ENCODE measurements at regions not wholly inside any gene's neighbourhood (a gene's known extent, or its start where the extent isn't known, plus 50 kb on each side); places are given as distances from the start of the nearest gene placed in this dataset.

DNA sequence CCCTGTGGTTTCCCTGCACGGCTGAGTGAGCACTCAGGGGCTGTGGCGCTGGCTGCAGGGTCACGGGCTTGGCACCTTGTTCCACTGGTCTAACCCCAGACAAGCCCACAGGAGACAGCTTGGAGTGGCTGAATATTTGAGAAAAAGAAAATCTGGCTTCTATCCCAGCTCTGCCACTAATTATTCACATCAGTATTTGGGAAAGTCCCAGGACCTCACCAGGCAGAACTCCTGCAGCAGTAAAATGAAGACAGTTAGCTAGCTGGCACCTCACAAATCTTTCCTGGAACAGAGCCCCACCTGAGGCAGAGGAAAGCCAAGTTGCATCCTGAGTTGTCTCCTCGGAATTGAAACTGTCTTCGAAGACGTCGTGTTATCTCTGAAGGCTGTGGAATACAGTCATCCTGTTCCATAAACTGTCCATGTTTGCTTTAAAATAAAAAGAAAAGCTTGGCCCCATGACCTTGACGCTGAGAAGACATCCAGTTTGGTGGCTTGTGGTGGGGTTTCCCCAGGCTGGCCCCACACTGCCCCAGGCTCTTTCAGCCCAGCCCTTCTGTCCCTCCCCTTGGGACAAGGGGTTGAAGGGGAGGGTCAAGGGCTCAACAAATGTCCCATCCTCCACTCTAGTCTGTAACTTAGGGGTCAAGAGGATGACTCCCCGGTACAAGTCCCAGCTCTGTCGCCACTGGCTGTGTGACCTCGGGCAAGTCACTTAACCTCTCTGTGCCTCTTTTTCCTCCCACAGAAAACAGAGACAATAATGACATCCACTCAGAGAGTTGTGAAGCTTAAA lies 93.8 kb upstream of the TMPRSS2 start:
- Histone ChIP-seq H3K36me3 (ENCODE audit: insufficient read depth, low read length) (no peaks in the 10 kb centered on the region), H3K4me1 (ENCODE audit: insufficient read depth, low read length) (peaks cover 8% of the 10 kb centered on the region), H3K9me3 (ENCODE audit: low read length) (no peaks in the 10 kb centered on the region), H3K27me3 (ENCODE audit: control insufficient read depth in 1 of 2, insufficient read depth in 2 of 2, low read length in 2 of 2) (peaks cover 0 to 4% of the 10 kb centered on the region in 2 donors), H3K9ac (ENCODE audit: low read length) (no peak overlapping the region), H3K4me3 (ENCODE audit: low read depth in 1 of 2, low read length in 2 of 2) (no peak overlapping the region), H3K27ac (ENCODE audit: low read depth, low read length) (no peak overlapping the region)

- H3K36me3 ChIP-seq (ENCODE audit: insufficient read depth, low read length) = no peaks in the 10 kb centered on the region
- H3K27ac ChIP-seq (ENCODE audit: low read depth, low read length) = no peak overlapping the region
- H3K4me3 ChIP-seq (ENCODE audit: low read depth in 1 of 2, low read length in 2 of 2) = no peak overlapping the region
- no peak overlapping the region for H3K9ac ChIP-seq (ENCODE audit: low read length)
- H3K27me3 ChIP-seq (ENCODE audit: control insufficient read depth in 1 of 2, insufficient read depth in 2 of 2, low read length in 2 of 2) = peaks cover 0 to 4% of the 10 kb centered on the region in 2 donors
- H3K4me1 ChIP-seq (ENCODE audit: insufficient read depth, low read length) = peaks cover 8% of the 10 kb centered on the region
- H3K9me3 ChIP-seq (ENCODE audit: low read length) = no peaks in the 10 kb centered on the region
Observed at GRCh38 chr21:41600961-41601572, 93.1 kb upstream of the TMPRSS2 start.

- Histone ChIP-seq H3K36me3 (ENCODE audit: insufficient read depth, low read length) (no peaks in the 10 kb centered on the region), H3K27ac (ENCODE audit: low read depth, low read length) (no peak overlapping the region), H3K27me3 (ENCODE audit: control insufficient read depth in 1 of 2, insufficient read depth in 2 of 2, low read length in 2 of 2) (peaks cover 0 to 4% of the 10 kb centered on the region in 2 donors), H3K9ac (ENCODE audit: low read length) (no peak overlapping the region), H3K4me1 (ENCODE audit: insufficient read depth, low read length) (peaks cover 8% of the 10 kb centered on the region), H3K9me3 (ENCODE audit: low read length) (no peaks in the 10 kb centered on the region), H3K4me3 (ENCODE audit: low read depth in 1 of 2, low read length in 2 of 2) (no peak overlapping the region)
Observed at GRCh38 chr21:41600556-41600955, 92.6 kb upstream of the TMPRSS2 start.

DNA sequence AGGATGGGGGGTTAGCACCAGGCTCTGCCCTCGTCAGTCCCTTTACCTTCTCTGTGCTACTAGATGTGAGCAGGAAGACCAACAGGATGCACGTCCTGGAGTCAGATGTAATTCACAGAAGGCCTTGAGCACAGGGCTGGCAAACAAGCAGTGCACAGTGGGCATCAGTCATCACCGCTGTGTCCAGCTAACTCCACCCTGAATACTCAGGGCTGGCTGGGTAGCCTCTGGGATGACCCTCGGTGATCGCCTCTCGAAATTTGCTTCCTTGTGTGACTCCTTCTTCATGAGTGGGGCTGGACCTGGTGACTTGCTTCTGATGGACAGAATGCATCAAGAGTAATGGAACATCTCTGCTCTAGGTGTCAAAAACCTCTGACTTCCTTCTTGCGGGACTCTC lies 92.2 kb upstream of the TMPRSS2 start:
- H3K4me3 ChIP-seq (ENCODE audit: low read depth in 1 of 2, low read length in 2 of 2) = no peak overlapping the region

GRCh38 chr21:41598561-41599431 lies 90.8 kb upstream of the TMPRSS2 start:
- H3K36me3 ChIP-seq (ENCODE audit: insufficient read depth, low read length) = no peaks in the 10 kb centered on the region
- H3K9me3 ChIP-seq (ENCODE audit: low read length) = no peaks in the 10 kb centered on the region
- H3K9ac ChIP-seq (ENCODE audit: low read length) = no peak overlapping the region
- no peaks in the 10 kb centered on the region for H3K27me3 ChIP-seq (ENCODE audit: control insufficient read depth in 1 of 2, insufficient read depth in 2 of 2, low read length in 2 of 2)
- H3K4me3 ChIP-seq (ENCODE audit: low read depth in 1 of 2, low read length in 2 of 2) = no peak overlapping the region
- H3K27ac ChIP-seq (ENCODE audit: low read depth, low read length) = no peak overlapping the region
- peaks cover 8% of the 10 kb centered on the region for H3K4me1 ChIP-seq (ENCODE audit: insufficient read depth, low read length)

More for the DNA sequence above, 92.2 kb upstream of the TMPRSS2 start:
- Histone ChIP-seq H3K4me1 (ENCODE audit: insufficient read depth, low read length) (peaks cover 8% of the 10 kb centered on the region), H3K9ac (ENCODE audit: low read length) (no peak overlapping the region), H3K9me3 (ENCODE audit: low read length) (no peaks in the 10 kb centered on the region), H3K27me3 (ENCODE audit: control insufficient read depth in 1 of 2, insufficient read depth in 2 of 2, low read length in 2 of 2) (no peaks in the 10 kb centered on the region), H3K27ac (ENCODE audit: low read depth, low read length) (no peak overlapping the region), H3K36me3 (ENCODE audit: insufficient read depth, low read length) (no peaks in the 10 kb centered on the region)

GRCh38 chr21:41597811-41598231 lies 89.9 kb upstream of the TMPRSS2 start:
- H3K9ac ChIP-seq (ENCODE audit: low read length) = no peak overlapping the region
- H3K36me3 ChIP-seq (ENCODE audit: insufficient read depth, low read length) = no peaks in the 10 kb centered on the region
- H3K27ac ChIP-seq (ENCODE audit: low read depth, low read length) = no peak overlapping the region
- H3K4me3 ChIP-seq (ENCODE audit: low read depth in 1 of 2, low read length in 2 of 2) = no peak overlapping the region
- H3K4me1 ChIP-seq (ENCODE audit: insufficient read depth, low read length) = peaks cover 8% of the 10 kb centered on the region
- H3K9me3 ChIP-seq (ENCODE audit: low read length) = no peaks in the 10 kb centered on the region
- H3K27me3 ChIP-seq (ENCODE audit: control insufficient read depth in 1 of 2, insufficient read depth in 2 of 2, low read length in 2 of 2) = no peaks in the 10 kb centered on the region

- Histone ChIP-seq H3K4me3 (ENCODE audit: low read depth in 1 of 2, low read length in 2 of 2) (no peak overlapping the region), H3K36me3 (ENCODE audit: insufficient read depth, low read length) (no peaks in the 10 kb centered on the region), H3K27me3 (ENCODE audit: control insufficient read depth in 1 of 2, insufficient read depth in 2 of 2, low read length in 2 of 2) (no peaks in the 10 kb centered on the region), H3K27ac (ENCODE audit: low read depth, low read length) (no peak overlapping the region), H3K9ac (ENCODE audit: low read length) (no peak overlapping the region), H3K4me1 (ENCODE audit: insufficient read depth, low read length) (peaks cover 8% of the 10 kb centered on the region), H3K9me3 (ENCODE audit: low read length) (no peaks in the 10 kb centered on the region)
Observed at GRCh38 chr21:41597227-41597626, 89.3 kb upstream of the TMPRSS2 start.

DNA sequence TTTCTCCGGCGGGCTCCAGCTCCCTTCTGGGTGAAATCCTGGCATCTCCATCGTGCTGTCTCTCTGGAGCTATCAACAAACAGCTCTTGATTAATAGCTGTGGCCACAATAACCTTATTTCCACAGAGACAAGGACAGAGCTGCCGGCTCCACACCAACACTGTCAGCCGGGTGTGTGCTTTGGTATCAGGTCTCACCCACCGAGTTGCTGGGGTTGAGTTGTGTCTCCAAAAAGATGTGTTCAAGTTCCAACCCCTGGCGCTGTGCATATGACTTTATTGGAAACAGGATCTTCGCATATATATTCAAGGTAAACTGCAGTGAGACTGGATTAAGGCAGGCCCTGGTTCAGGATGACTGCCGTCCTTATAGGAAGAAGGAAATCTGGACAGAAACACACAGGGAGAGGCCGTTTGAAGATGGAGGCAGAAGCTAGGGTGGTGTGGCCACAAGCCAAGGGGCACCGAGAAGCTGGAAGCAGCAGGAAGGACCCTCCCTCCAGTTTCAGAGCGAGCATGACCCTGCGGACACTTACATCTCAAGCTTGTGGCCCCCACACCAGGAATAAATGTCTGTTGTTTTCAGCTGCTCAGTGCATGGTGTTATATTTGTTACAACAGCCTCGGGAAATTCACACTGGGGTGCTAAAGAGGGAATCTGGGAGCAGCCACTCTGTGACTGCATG lies 88.4 kb upstream of the TMPRSS2 start:
- Histone ChIP-seq H3K27me3 (ENCODE audit: control insufficient read depth in 1 of 2, insufficient read depth in 2 of 2, low read length in 2 of 2) (no peaks in the 10 kb centered on the region), H3K4me1 (ENCODE audit: insufficient read depth, low read length) (peaks cover 1% of the 10 kb centered on the region), H3K36me3 (ENCODE audit: insufficient read depth, low read length) (no peaks in the 10 kb centered on the region), H3K9me3 (ENCODE audit: low read length) (no peaks in the 10 kb centered on the region), H3K9ac (ENCODE audit: low read length) (no peak overlapping the region), H3K4me3 (ENCODE audit: low read depth in 1 of 2, low read length in 2 of 2) (no peak overlapping the region), H3K27ac (ENCODE audit: low read depth, low read length) (no peak overlapping the region)

- no peak overlapping the region for H3K27ac ChIP-seq (ENCODE audit: low read depth, low read length)
- H3K4me3 ChIP-seq (ENCODE audit: low read depth in 1 of 2, low read length in 2 of 2) = no peak overlapping the region
- H3K27me3 ChIP-seq (ENCODE audit: control insufficient read depth in 1 of 2, insufficient read depth in 2 of 2, low read length in 2 of 2) = no peaks in the 10 kb centered on the region
- no peaks in the 10 kb centered on the region for H3K36me3 ChIP-seq (ENCODE audit: insufficient read depth, low read length)
- H3K9ac ChIP-seq (ENCODE audit: low read length) = no peak overlapping the region
- H3K4me1 ChIP-seq (ENCODE audit: insufficient read depth, low read length) = no peaks in the 10 kb centered on the region
- H3K9me3 ChIP-seq (ENCODE audit: low read length) = no peaks in the 10 kb centered on the region
Observed at GRCh38 chr21:41594268-41594667, 86.3 kb upstream of the TMPRSS2 start.

DNA sequence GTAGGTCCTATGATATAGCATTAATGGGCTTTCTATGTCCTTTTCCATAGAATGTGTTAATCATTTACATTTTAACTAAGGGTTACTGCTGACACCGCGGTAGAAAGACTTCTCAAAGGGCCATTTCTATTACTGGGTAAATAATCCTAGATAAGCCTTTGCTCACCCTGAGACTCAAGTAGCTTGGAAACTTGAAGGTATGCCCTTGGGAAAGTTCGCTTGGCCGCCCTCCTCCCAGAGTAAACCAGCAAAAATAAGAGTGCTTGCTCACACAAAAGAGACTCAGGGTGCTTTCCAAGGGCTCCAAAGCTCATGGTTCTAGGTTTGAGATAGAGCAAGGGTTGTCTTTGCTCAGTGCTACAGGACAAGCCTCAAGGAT lies 85.8 kb upstream of the TMPRSS2 start:
- H3K36me3 ChIP-seq (ENCODE audit: insufficient read depth, low read length) = no peaks in the 10 kb centered on the region
- H3K9me3 ChIP-seq (ENCODE audit: low read length) = no peaks in the 10 kb centered on the region
- H3K4me3 ChIP-seq (ENCODE audit: low read depth in 1 of 2, low read length in 2 of 2) = no peak overlapping the region
- H3K27ac ChIP-seq (ENCODE audit: low read depth, low read length) = no peak overlapping the region
- no peak overlapping the region for H3K9ac ChIP-seq (ENCODE audit: low read length)
- no peaks in the 10 kb centered on the region for H3K27me3 ChIP-seq (ENCODE audit: control insufficient read depth in 1 of 2, insufficient read depth in 2 of 2, low read length in 2 of 2)
- H3K4me1 ChIP-seq (ENCODE audit: insufficient read depth, low read length) = no peaks in the 10 kb centered on the region
